CD4-positive, alpha-beta T cell treated with Interleukin-6 for 4 hours (primary cell): ENCODE measurements at regions not wholly inside any gene's neighbourhood (a gene's known extent, or its start where the extent isn't known, plus 50 kb on each side); places are given as distances from the start of the nearest gene placed in this dataset.

Experiments used
- DNase-seq: peaks from one replicate; pipeline ENCODE4 v3.0.0-alpha.2; 2020; ENCODE audit warnings: mixed read lengths

DNA sequence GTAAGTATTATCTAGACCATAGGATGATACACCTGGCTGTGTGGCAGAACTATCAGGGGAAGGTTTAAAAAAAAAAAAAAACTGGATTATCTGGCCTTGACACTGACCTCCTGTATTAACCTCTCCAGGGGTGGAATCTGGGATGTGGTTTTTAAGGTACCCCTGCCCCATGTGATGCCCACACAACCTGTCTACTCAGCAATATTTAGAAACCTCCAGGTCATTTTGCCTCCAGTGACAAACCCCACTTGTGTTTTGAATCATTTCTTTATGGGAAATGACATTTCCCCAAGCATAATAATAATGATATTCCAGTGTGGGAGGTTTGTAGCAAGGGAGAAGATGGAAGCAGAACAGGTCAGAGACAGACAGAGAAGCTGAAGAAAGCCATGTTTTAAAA is 179.1 kb downstream of the RSL24D1 start:
- DNase-seq, result no peak

GRCh38 chr15:55016225-55016624 is 180.5 kb downstream of the RSL24D1 start:
- DNase-seq, result no peak

DNA sequence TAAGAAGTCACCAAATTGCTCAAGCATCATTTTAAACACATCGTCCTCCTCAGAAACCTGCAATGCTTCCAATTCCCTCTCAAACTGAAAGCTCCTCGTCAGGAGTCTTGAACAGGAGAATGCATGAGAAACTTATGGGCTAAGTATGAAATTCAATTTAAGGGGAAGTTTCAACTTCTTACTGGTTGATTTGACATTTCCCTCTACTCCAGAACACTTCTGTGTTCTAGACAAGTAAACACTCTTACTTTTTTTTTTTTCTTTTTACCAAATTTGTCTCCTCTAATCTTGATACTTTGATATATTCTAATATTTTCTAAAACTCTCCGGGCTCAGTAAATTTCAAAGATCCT is 181.7 kb downstream of the RSL24D1 start:
- no peak for DNase-seq

DNA sequence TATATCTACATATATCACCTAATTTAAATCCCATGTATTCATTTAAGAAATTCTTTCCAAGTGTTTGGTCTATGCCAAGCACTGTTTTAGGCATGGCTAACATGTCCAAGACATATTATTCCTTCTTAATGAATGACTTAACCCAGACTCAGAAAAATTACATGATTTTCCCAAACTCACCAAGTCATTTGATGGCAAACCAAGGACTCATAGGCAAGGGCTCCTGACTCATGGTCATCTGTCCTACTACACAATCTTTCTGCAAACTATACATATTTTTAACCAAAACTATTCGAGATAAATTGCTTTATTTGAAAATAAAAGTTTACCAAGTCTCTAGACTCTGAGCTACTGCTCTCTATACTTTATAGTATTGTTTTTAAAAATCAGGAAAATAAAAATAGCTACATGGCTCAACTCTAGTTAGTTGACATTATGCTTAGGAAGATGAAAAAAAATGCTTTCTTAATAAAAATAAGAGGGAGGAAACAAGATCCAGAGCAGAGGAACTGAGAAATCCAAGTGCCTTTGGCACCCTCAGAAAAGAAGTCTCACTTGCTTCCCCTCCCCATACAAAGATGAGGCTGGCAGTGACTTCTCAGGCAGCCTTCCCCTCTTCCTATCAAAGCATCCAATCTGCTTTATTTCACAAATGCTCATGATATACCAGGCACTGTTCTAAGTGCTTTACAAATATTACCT is 182.2 kb downstream of the RSL24D1 start:
- no peak for DNase-seq

DNA sequence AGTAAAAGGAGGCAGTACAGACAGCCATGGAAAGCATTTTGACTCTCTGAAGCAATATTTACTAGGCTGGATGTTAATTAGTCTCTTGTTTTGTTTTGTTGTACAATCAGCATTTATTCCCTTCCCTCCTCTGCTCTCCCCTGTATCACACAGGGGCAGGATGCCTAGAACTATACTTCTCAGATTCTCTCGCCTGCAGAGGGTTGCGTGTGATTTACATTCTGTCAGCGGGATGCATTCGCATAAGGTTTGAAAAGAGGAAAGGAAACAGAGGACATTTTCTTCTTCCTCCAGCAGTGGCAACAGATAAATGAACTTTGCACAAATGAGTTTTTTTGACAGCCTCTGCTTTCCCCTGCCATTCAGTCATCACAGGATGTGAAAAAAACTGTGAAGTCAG is 188.3 kb downstream of the RSL24D1 start:
- DNase-seq, result no peak

GRCh38 chr15:55007561-55007960 is 189.2 kb downstream of the RSL24D1 start:
- DNase-seq, result no peak

DNA sequence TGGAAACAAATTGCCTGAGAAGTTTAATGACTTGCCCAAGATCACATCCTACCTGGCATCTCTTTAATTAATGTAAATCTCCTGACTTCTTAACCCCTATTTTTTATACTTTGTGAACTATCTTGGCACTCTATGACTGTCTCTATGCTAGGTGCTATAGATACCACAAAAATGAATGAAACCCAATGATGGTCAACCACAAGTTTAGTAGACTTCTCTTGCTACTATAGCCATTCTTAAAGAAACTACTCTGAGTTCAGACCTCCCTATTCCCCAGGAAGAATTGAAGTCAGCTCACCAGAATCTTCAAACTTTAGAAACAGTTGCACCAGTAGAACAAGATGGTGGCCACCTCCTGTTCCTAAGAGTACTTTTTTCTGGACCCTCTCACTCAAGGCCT is 191.1 kb downstream of the RSL24D1 start:
- no peak for DNase-seq

DNA sequence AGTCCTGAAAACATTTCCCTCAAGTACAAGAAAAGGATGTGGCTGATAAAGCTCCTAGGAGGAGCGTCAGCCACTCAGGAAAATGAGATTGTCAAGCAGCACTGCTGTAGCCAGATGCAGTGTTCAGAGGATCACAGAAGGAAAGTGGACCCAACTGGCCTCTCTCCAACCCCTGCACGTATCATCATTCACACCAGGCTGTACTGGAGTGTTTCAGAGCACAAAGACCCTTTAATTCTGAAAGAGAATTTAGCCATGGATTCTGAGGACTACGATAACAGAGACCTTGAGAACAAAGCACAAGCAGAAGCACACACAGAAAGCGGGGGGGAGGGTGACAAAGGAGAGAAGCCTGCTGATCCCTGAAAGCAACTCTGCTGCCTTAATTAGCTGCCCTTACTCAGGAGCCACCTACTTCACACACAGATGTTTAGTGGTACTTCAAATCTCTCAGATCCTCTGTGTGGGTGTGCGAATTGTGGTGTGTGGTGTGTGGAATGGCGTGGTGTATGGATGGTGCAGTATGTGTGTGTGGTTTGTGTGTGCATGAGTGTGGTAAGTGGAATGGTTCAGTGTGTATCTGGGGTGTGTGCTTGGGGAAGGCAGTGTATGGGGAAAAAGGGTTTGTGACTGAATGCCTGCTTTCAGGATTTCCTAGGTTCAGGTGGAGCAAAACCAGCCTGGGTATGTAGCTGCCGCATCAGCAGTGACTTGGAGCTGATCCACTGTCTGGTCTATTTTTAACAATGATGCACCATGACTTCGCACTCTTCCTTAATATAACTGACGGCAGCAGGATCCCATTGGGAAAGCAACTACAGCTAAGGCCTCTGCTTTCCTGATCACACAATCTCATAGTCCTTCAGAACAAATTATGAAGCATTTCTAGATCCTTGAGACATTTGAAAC is 192.5 kb downstream of the RSL24D1 start:
- no peak for DNase-seq

DNA sequence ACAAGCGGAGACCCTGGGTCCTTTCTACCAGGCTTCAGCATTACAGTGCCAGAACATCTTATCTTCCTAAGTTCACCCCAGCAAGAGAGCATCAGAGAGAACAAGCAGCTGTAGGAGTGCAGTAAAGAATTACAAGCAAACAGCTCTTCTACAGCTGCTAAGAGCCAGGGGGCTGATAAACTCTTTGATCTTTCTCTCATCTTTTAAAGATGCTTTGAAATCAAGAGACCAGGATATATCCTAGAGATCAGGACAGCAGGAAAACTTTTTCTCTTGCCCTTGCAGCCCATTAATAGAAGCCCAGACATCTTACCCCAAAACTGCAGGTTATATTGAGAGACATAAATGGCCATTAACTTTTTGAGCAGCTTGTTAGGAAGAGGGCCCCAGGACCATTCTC is 198.1 kb downstream of the RSL24D1 start:
- DNase-seq, result no peak

- no peak for DNase-seq
Observed at GRCh38 chr15:54990793-54991192, 205.9 kb downstream of the RSL24D1 start.

DNA sequence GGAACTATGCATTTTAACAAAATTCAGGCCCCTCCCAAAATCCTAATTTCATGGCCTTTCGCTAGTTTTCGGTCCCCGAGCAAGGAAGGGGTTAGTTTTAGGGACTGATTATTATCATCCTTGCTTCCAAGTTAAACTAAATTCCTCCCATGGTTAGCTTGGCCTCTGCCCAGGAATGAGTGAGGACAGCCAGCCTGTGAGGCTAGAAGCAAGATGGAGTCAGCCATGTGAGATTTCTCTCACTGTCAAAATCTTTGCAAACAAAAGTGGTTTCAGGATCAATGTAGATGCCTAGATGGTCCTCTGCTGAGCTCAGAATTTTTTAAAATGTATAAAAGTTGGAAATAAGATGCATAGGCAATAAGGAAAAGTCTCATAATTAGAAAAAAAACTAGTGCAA is 208.9 kb downstream of the RSL24D1 start:
- no peak for DNase-seq

DNA sequence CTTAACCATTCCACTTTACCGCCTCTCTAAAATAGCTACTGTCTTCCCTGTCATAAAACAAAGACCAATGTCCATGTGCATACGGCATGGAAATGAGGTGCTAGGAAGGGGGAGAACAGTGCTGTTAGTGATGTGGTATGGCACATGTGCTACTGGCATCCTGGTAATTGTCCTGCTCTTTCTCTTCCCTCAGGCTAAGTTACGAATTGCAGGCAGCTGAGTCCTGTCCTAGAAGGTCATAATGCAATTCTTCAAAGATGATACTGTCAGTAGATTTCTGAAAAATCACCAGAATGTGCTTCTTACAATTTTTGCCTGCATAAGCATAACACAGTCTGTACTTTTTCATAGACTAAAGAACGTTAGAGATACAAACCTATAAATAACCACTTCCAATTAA is 216.8 kb downstream of the RSL24D1 start:
- no peak for DNase-seq

GRCh38 chr15:54962637-54963036 is 234.1 kb downstream of the RSL24D1 start:
- DNase-seq, result no peak

DNA sequence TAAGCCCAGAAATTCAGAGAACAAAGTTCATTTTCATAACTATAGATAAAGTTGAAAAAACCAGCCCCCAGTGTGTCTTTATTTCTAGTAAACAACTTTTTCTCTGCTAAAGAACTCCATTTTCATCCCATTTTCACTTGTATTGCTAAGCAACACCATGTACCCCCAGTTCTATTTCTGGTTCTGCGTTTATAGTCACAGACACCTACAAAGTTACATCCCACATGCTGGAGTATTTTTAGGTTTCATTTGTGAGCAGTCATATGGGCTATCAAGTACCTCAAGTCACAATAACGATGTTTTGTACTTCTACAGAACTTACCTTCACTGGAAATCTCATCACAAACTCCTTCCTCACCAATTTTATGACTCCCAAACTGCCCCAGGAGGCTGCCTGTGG is 236.5 kb downstream of the RSL24D1 start:
- no peak for DNase-seq

- DNase-seq, result no peak
Observed at GRCh38 chr15:54941417-54941816, 255.3 kb downstream of the RSL24D1 start.

- no peak for DNase-seq
Observed at GRCh38 chr15:54917312-54917711, 279.4 kb downstream of the RSL24D1 start.

DNA sequence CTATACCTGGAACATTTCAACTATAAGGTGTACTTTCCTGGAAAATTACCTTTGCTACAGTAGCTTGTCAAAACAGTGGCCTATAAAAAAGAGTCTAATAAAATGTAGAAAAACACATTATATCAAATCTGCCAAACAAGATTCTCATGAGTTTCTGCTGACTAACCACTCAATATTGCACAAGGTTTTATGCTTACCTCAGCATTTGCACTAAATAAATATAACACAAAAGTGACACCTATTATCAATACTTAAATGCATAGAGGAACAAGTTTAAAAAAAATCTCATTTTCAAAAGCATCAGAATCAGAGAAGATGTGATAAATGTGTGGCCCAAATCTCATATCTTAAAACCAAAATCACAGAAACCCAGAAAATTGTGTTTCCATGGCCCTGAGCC is 281.4 kb downstream of the RSL24D1 start:
- DNase-seq, result no peak

GRCh38 chr15:54884312-54884711 is 312.4 kb downstream of the RSL24D1 start:
- DNase-seq, result no peak

DNA sequence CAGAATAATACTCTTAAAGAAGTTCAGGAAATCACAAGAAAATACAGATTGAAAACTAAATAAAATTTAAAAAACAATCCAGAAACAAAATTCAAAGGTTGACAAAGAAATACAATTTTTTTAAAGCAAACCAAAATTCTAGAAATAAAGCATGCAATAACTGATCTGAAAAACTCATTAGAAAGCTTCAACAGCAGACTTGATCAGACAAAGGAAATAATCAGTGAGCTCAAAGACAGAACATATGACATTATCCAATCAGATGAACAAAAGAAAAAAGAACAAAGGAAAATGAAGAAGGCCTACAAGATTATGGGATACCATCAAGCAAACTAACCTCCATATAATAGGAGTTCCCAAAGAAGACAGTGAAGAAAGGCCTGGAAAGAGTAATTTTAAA is 336.8 kb downstream of the RSL24D1 start:
- no peak for DNase-seq

DNA sequence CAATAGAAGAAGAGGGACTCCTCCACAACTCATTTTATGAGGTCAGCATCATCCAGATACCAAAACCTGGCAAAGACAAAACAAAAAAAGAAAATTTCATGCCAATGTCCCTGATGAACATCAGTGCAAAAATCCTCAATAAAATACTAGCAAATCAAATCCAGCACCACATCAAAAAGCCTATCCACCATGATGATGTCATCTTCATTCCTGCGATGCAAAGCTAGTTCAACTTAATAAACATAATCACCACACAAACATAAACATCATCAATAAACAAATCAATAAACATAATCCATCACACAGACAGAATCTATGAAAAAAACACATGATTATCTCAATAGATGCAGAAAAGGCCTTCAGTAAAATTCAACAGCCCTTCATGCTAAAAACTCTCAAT is 342.1 kb downstream of the RSL24D1 start:
- DNase-seq, result no peak

DNA sequence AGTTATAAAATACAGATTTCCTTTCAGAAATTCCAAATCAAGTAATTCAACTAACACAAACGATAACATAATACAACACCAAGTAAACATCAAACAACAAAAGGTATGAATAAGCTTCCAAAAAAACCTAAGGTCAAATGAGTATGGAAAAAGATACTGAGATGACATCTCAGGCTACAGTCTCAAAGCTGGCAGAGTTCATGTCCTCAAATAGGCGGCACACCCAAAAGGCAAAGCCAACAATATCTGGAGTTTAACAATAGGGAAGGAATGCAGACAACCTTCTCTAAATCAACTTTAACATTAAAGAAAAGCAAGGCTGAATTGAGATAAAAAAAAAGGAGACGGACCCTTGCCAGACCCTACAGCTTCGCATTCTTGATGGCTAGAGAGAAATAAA is 346.6 kb downstream of the RSL24D1 start:
- DNase-seq, result no peak

GRCh38 chr15:54843006-54843405 is 353.7 kb downstream of the RSL24D1 start:
- no peak for DNase-seq

DNA sequence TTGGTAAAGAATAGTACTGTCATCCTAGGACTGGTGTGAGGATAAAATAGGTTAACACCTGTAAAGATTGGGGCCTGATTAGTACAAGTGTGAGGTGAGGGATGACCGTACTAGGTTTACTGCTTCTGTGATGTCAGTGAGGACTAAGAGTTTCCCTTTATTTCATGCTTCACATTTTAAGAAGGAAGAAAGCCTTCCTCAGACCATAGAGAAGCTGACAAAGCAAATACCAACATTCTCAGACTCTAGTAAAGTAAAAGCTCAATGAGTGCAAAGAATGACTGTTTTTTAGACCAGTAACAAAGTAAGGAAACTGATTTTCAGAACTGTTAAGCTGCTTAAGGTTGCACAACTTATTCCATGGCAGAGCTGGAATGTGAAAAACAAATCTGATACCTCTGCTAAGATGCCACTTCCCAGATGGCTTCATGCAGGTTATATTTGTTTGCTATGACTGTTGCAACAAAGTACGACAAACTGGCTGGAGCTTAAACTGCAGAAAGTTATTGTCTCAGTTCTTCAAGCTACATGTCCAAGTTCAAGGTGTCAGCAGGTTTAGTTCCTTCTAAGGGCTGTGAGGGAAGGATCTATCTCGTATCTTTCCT is 354.9 kb downstream of the RSL24D1 start:
- DNase-seq, result no peak
